ENCODE measurements at regions not wholly inside any gene's neighbourhood (a gene's known extent, or its start where the extent isn't known, plus 50 kb on each side); places are given as distances from the start of the nearest gene placed in this dataset.
"Not testable (repeated sequence)": the region's sequence is repeated elsewhere in the genome, so short reads cannot be mapped to it uniquely, and the experiment has no call there.

GRCh38 chr19:57027360-57027759, 92.4 kb upstream of the USP29 start:
- Histone ChIP-seq H3K4me3 (ENCODE audit: extremely low read depth, insufficient read depth, low read length, poor library complexity, severe bottlenecking) (no peak overlapping the region), H3K27ac (ENCODE audit: low read depth, low read length, severe bottlenecking) (no peak overlapping the region), H3K4me1 (ENCODE audit: control insufficient read depth, insufficient read depth, low read length, poor library complexity, severe bottlenecking) (no peaks in the 10 kb centered on the region), H3K9me3 (ENCODE audit: control insufficient read depth, low read length) (peaks cover 56% of the 10 kb centered on the region), H3K36me3 (ENCODE audit: control insufficient read depth, insufficient read depth, low read length) (no peaks in the 10 kb centered on the region)
- WGBS, 2 experiments (ENCODE audit: insufficient coverage in 2 of 2) = no CpG with 5 or more reads among the region's 7 CpGs

- H3K4me3 ChIP-seq (ENCODE audit: extremely low read depth, insufficient read depth, low read length, poor library complexity, severe bottlenecking) = no peak overlapping the region
- H3K27ac ChIP-seq (ENCODE audit: low read depth, low read length, severe bottlenecking) = no peak overlapping the region
- H3K36me3 ChIP-seq (ENCODE audit: control insufficient read depth, insufficient read depth, low read length) = no peaks in the 10 kb centered on the region
- peaks cover 58% of the 10 kb centered on the region for H3K9me3 ChIP-seq (ENCODE audit: control insufficient read depth, low read length)
- WGBS, 2 experiments (ENCODE audit: insufficient coverage in 2 of 2) = no CpG with 5 or more reads among the region's 2 CpGs
- H3K4me1 ChIP-seq (ENCODE audit: control insufficient read depth, insufficient read depth, low read length, poor library complexity, severe bottlenecking) = no peaks in the 10 kb centered on the region
Measured at GRCh38 chr19:57028804-57029525, 90.8 kb upstream of the USP29 start.

- Histone ChIP-seq H3K4me1 (ENCODE audit: control insufficient read depth, insufficient read depth, low read length, poor library complexity, severe bottlenecking) (no peaks in the 10 kb centered on the region), H3K9me3 (ENCODE audit: control insufficient read depth, low read length) (peaks cover 61% of the 10 kb centered on the region), H3K36me3 (ENCODE audit: control insufficient read depth, insufficient read depth, low read length) (no peaks in the 10 kb centered on the region), H3K4me3 (ENCODE audit: extremely low read depth, insufficient read depth, low read length, poor library complexity, severe bottlenecking) (no peak overlapping the region), H3K27ac (ENCODE audit: low read depth, low read length, severe bottlenecking) (no peak overlapping the region)
- 73 to 76% methylated on average over 11 to 12 of the region's 12 CpGs for WGBS, 2 experiments (ENCODE audit: insufficient coverage in 2 of 2)
Measured at GRCh38 chr19:57031106-57031505, 88.7 kb upstream of the USP29 start.

- Histone ChIP-seq H3K27ac (ENCODE audit: low read depth, low read length, severe bottlenecking) (no peak overlapping the region), H3K36me3 (ENCODE audit: control insufficient read depth, insufficient read depth, low read length) (no peaks in the 10 kb centered on the region), H3K4me3 (ENCODE audit: extremely low read depth, insufficient read depth, low read length, poor library complexity, severe bottlenecking) (no peak overlapping the region), H3K4me1 (ENCODE audit: control insufficient read depth, insufficient read depth, low read length, poor library complexity, severe bottlenecking) (no peaks in the 10 kb centered on the region), H3K9me3 (ENCODE audit: control insufficient read depth, low read length) (peaks cover 64% of the 10 kb centered on the region)
- WGBS, 2 experiments (ENCODE audit: insufficient coverage in 2 of 2) = 75 to 90% methylated on average over 4 to 5 of the region's 8 CpGs
Measured at GRCh38 chr19:57033576-57033975, 86.2 kb upstream of the USP29 start.

GRCh38 chr19:57034544-57034943, 85.2 kb upstream of the USP29 start:
- Histone ChIP-seq H3K9me3 (ENCODE audit: control insufficient read depth, low read length) (peaks cover 60% of the 10 kb centered on the region), H3K4me1 (ENCODE audit: control insufficient read depth, insufficient read depth, low read length, poor library complexity, severe bottlenecking) (no peaks in the 10 kb centered on the region), H3K27ac (ENCODE audit: low read depth, low read length, severe bottlenecking) (no peak overlapping the region), H3K4me3 (ENCODE audit: extremely low read depth, insufficient read depth, low read length, poor library complexity, severe bottlenecking) (no peak overlapping the region), H3K36me3 (ENCODE audit: control insufficient read depth, insufficient read depth, low read length) (no peaks in the 10 kb centered on the region)
- WGBS, 2 experiments (ENCODE audit: insufficient coverage in 2 of 2) = 76 to 83% methylated on average over 11 of the region's 11 CpGs

GRCh38 chr19:57035740-57036139, 84.0 kb upstream of the USP29 start:
- not testable (repeated sequence) for H3K4me3 ChIP-seq (ENCODE audit: extremely low read depth, insufficient read depth, low read length, poor library complexity, severe bottlenecking)

GRCh38 chr19:57037556-57037955, 82.2 kb upstream of the USP29 start:
- H3K4me1 ChIP-seq (ENCODE audit: control insufficient read depth, insufficient read depth, low read length, poor library complexity, severe bottlenecking) = no peaks in the 10 kb centered on the region
- H3K27ac ChIP-seq (ENCODE audit: low read depth, low read length, severe bottlenecking) = no peak overlapping the region
- no peak overlapping the region for H3K4me3 ChIP-seq (ENCODE audit: extremely low read depth, insufficient read depth, low read length, poor library complexity, severe bottlenecking)
- peaks cover 63% of the 10 kb centered on the region for H3K9me3 ChIP-seq (ENCODE audit: control insufficient read depth, low read length)
- no peaks in the 10 kb centered on the region for H3K36me3 ChIP-seq (ENCODE audit: control insufficient read depth, insufficient read depth, low read length)
- WGBS, 2 experiments (ENCODE audit: insufficient coverage in 2 of 2) = 40% methylated on average over 1 of the region's 4 CpGs; no CpG with 5 or more reads in 1 of the 2 experiments

More at GRCh38 chr19:57035740-57036139, 84.0 kb upstream of the USP29 start:
- not testable (repeated sequence) for H3K4me1 ChIP-seq (ENCODE audit: control insufficient read depth, insufficient read depth, low read length, poor library complexity, severe bottlenecking); H3K27ac ChIP-seq (ENCODE audit: low read depth, low read length, severe bottlenecking); H3K36me3 ChIP-seq (ENCODE audit: control insufficient read depth, insufficient read depth, low read length)
- WGBS, 2 experiments (ENCODE audit: insufficient coverage in 2 of 2) = 63% methylated on average over 3 of the region's 4 CpGs; no CpG with 5 or more reads in 1 of the 2 experiments
- H3K9me3 ChIP-seq (ENCODE audit: control insufficient read depth, low read length) = peaks cover 55% of the 10 kb centered on the region

GRCh38 chr19:57047743-57048142, 72.0 kb upstream of the USP29 start:
- WGBS, 2 experiments (ENCODE audit: insufficient coverage in 2 of 2) = 63 to 68% methylated on average over 3 of the region's 3 CpGs
- Histone ChIP-seq H3K27ac (ENCODE audit: low read depth, low read length, severe bottlenecking) (no peak overlapping the region), H3K4me1 (ENCODE audit: control insufficient read depth, insufficient read depth, low read length, poor library complexity, severe bottlenecking) (no peaks in the 10 kb centered on the region), H3K4me3 (ENCODE audit: extremely low read depth, insufficient read depth, low read length, poor library complexity, severe bottlenecking) (no peak overlapping the region), H3K36me3 (ENCODE audit: control insufficient read depth, insufficient read depth, low read length) (no peaks in the 10 kb centered on the region), H3K9me3 (ENCODE audit: control insufficient read depth, low read length) (peaks cover 78% of the 10 kb centered on the region)

- Histone ChIP-seq H3K36me3 (ENCODE audit: control insufficient read depth, insufficient read depth, low read length) (no peaks in the 10 kb centered on the region), H3K9me3 (ENCODE audit: control insufficient read depth, low read length) (peaks cover 81% of the 10 kb centered on the region), H3K4me1 (ENCODE audit: control insufficient read depth, insufficient read depth, low read length, poor library complexity, severe bottlenecking) (no peaks in the 10 kb centered on the region), H3K4me3 (ENCODE audit: extremely low read depth, insufficient read depth, low read length, poor library complexity, severe bottlenecking) (no peak overlapping the region), H3K27ac (ENCODE audit: low read depth, low read length, severe bottlenecking) (no peak overlapping the region)
- WGBS, 2 experiments (ENCODE audit: insufficient coverage in 2 of 2) = no CpG with 5 or more reads among the region's 2 CpGs
Measured at GRCh38 chr19:57050863-57051262, 68.9 kb upstream of the USP29 start.

- H3K27ac ChIP-seq (ENCODE audit: low read depth, low read length, severe bottlenecking) = no peak overlapping the region
- peaks cover 82% of the 10 kb centered on the region for H3K9me3 ChIP-seq (ENCODE audit: control insufficient read depth, low read length)
- no peaks in the 10 kb centered on the region for H3K36me3 ChIP-seq (ENCODE audit: control insufficient read depth, insufficient read depth, low read length)
- no peak overlapping the region for H3K4me3 ChIP-seq (ENCODE audit: extremely low read depth, insufficient read depth, low read length, poor library complexity, severe bottlenecking)
- 46 to 75% methylated on average over 1 to 2 of the region's 3 CpGs for WGBS, 2 experiments (ENCODE audit: insufficient coverage in 2 of 2)
- H3K4me1 ChIP-seq (ENCODE audit: control insufficient read depth, insufficient read depth, low read length, poor library complexity, severe bottlenecking) = no peaks in the 10 kb centered on the region
Measured at GRCh38 chr19:57052081-57052480, 67.7 kb upstream of the USP29 start.

GRCh38 chr19:57053401-57053800, 66.4 kb upstream of the USP29 start:
- no peak overlapping the region for H3K27ac ChIP-seq (ENCODE audit: low read depth, low read length, severe bottlenecking)
- no peak overlapping the region for H3K4me3 ChIP-seq (ENCODE audit: extremely low read depth, insufficient read depth, low read length, poor library complexity, severe bottlenecking)
- no peaks in the 10 kb centered on the region for H3K36me3 ChIP-seq (ENCODE audit: control insufficient read depth, insufficient read depth, low read length)
- H3K9me3 ChIP-seq (ENCODE audit: control insufficient read depth, low read length) = peaks cover 75% of the 10 kb centered on the region
- WGBS, 2 experiments (ENCODE audit: insufficient coverage in 2 of 2) = 79 to 82% methylated on average over 12 of the region's 12 CpGs
- no peaks in the 10 kb centered on the region for H3K4me1 ChIP-seq (ENCODE audit: control insufficient read depth, insufficient read depth, low read length, poor library complexity, severe bottlenecking)
